Nephron (organoid): ENCODE measurements at regions not wholly inside any gene's neighbourhood (a gene's known extent, or its start where the extent isn't known, plus 50 kb on each side); places are given as distances from the start of the nearest gene placed in this dataset.

Experiments used
- H3K27ac Mint-ChIP-seq, 3 experiments: 2 replicates each; pipeline ENCODE4 v1.8.0; 2020; ENCODE audit warnings: mixed read lengths in 3 of 3, mild to moderate bottlenecking in 2 of 3, moderate library complexity in 1 of 3
- H3K27me3 Mint-ChIP-seq: 2 replicates; pipeline ENCODE4 v1.8.0; 2021; ENCODE audit warnings: low read depth, mild to moderate bottlenecking, moderate library complexity, mixed read lengths
- H3K36me3 Mint-ChIP-seq: 2 replicates; pipeline ENCODE4 v1.8.0; 2020; ENCODE audit warnings: low read depth, mixed read lengths
- H3K4me1 Mint-ChIP-seq: 2 replicates; pipeline ENCODE4 v1.8.0; 2020; ENCODE audit warnings: mixed read lengths
- H3K4me3 Mint-ChIP-seq, 3 experiments: 2 replicates each; pipeline ENCODE4 v1.8.0; 2020; ENCODE audit warnings: mild to moderate bottlenecking in 3 of 3, mixed read lengths in 3 of 3, moderate library complexity in 2 of 3
- H3K9me3 Mint-ChIP-seq: 2 replicates; pipeline ENCODE4 v1.8.0; 2020; ENCODE audit warnings: mixed read lengths
- CTCF ChIP-seq, 3 experiments: fragments of 200-600 bp; sonication (generic); IDR thresholded peaks; one replicate each; pipeline ENCODE4 v1.5.0; 2021; ENCODE audit warnings: antibody characterized with exemption in 3 of 3; ENCODE audit not compliant: unreplicated experiment in 3 of 3

GRCh38 chr20:19890445-19891051, 126.6 kb upstream of the NAA20 start:
- no peak for TF ChIP-seq CTCF (IDR thresholded peaks at IDR 0.05; ENCODE audit: unreplicated experiment in 3 of 3)
- H3K4me1 Mint-ChIP-seq, result peaks cover 49% of the 10 kb centered on the region
- peak overlapping the region in 2 of 3 experiments; percentile 7 to 40 for H3K4me3 Mint-ChIP-seq
- H3K27ac Mint-ChIP-seq, result peak overlapping the region; percentile 86 to 95 (median 86)
- peaks cover 52% of the 10 kb centered on the region for H3K36me3 Mint-ChIP-seq
- peaks cover 6% of the 10 kb centered on the region for H3K9me3 Mint-ChIP-seq
- H3K27me3 Mint-ChIP-seq, result no peaks in the 10 kb centered on the region

- peaks cover 72% of the 10 kb centered on the region for H3K36me3 Mint-ChIP-seq
- no peak for TF ChIP-seq CTCF (IDR thresholded peaks at IDR 0.05; ENCODE audit: unreplicated experiment in 3 of 3)
- no peaks in the 10 kb centered on the region for H3K27me3 Mint-ChIP-seq
- H3K9me3 Mint-ChIP-seq, result peaks cover 12% of the 10 kb centered on the region
- no peak overlapping the region for H3K4me3 Mint-ChIP-seq
- H3K4me1 Mint-ChIP-seq, result peaks cover 29% of the 10 kb centered on the region
- no peak overlapping the region for H3K27ac Mint-ChIP-seq
Measured at GRCh38 chr20:19893356-19893755, 123.8 kb upstream of the NAA20 start.

- peaks cover 79% of the 10 kb centered on the region for H3K36me3 Mint-ChIP-seq
Measured at GRCh38 chr20:19895761-19896160, 121.4 kb upstream of the NAA20 start.

GRCh38 chr20:19897891-19898290, 119.3 kb upstream of the NAA20 start:
- Mint-ChIP-seq H3K27me3 (no peaks in the 10 kb centered on the region), H3K9me3 (peaks cover 23% of the 10 kb centered on the region), H3K4me3 (no peak overlapping the region), H3K4me1 (no peaks in the 10 kb centered on the region), H3K27ac (no peak overlapping the region), H3K36me3 (peaks cover 75% of the 10 kb centered on the region)
- no peak for TF ChIP-seq CTCF (IDR thresholded peaks at IDR 0.05; ENCODE audit: unreplicated experiment in 3 of 3)

More at GRCh38 chr20:19895761-19896160, 121.4 kb upstream of the NAA20 start:
- Mint-ChIP-seq H3K27ac (no peak overlapping the region), H3K4me3 (no peak overlapping the region), H3K9me3 (peaks cover 26% of the 10 kb centered on the region), H3K4me1 (peaks cover 5% of the 10 kb centered on the region), H3K27me3 (no peaks in the 10 kb centered on the region)
- TF ChIP-seq CTCF (IDR thresholded peaks at IDR 0.05; ENCODE audit: unreplicated experiment in 3 of 3), result no peak

GRCh38 chr20:19901226-19901625, 115.9 kb upstream of the NAA20 start:
- H3K27ac Mint-ChIP-seq, result no peak overlapping the region
- H3K4me3 Mint-ChIP-seq, result no peak overlapping the region
- no peaks in the 10 kb centered on the region for H3K27me3 Mint-ChIP-seq
- no peak for TF ChIP-seq CTCF (IDR thresholded peaks at IDR 0.05; ENCODE audit: unreplicated experiment in 3 of 3)
- peaks cover 20% of the 10 kb centered on the region for H3K9me3 Mint-ChIP-seq
- H3K36me3 Mint-ChIP-seq, result peaks cover 49% of the 10 kb centered on the region
- no peaks in the 10 kb centered on the region for H3K4me1 Mint-ChIP-seq

- no peaks in the 10 kb centered on the region for H3K27me3 Mint-ChIP-seq
- H3K9me3 Mint-ChIP-seq, result peaks cover 15% of the 10 kb centered on the region
- no peaks in the 10 kb centered on the region for H3K4me1 Mint-ChIP-seq
- H3K27ac Mint-ChIP-seq, result no peak overlapping the region
- H3K36me3 Mint-ChIP-seq, result peaks cover 47% of the 10 kb centered on the region
- no peak overlapping the region for H3K4me3 Mint-ChIP-seq
- peak in 2 of 3 experiments; percentile 8 to 17 for TF ChIP-seq CTCF (IDR thresholded peaks at IDR 0.05; ENCODE audit: unreplicated experiment in 3 of 3)
Measured at GRCh38 chr20:19903168-19903811, 113.9 kb upstream of the NAA20 start.
